Fibroblast of lung (primary cell): ENCODE measurements at regions not wholly inside any gene's neighbourhood (a gene's known extent, or its start where the extent isn't known, plus 50 kb on each side); places are given as distances from the start of the nearest gene placed in this dataset.

Experiments
- EZH2 ChIP-seq: IDR thresholded peaks from 2 replicates; pipeline ENCODE4 v1.5.1; 2012; ENCODE audit warnings: low read length, control low read depth, mild to moderate bottlenecking; ENCODE audit errors: missing control alignments
- TF ChIP-seq, protein P1 (sequence below), 2 donors: IDR thresholded peaks in 1 of 2; conservative IDR thresholded peaks in 1 of 2; 1 replicate in 1 of 2; 2 replicates in 1 of 2; pipeline ENCODE4 v1.5.1; 2011 to 2012; ENCODE audit warnings: low read length in 2 of 2, control low read depth in 1 of 2, inconsistent platforms in 1 of 2, low read depth in 1 of 2, mild to moderate bottlenecking in 1 of 2

DNA sequence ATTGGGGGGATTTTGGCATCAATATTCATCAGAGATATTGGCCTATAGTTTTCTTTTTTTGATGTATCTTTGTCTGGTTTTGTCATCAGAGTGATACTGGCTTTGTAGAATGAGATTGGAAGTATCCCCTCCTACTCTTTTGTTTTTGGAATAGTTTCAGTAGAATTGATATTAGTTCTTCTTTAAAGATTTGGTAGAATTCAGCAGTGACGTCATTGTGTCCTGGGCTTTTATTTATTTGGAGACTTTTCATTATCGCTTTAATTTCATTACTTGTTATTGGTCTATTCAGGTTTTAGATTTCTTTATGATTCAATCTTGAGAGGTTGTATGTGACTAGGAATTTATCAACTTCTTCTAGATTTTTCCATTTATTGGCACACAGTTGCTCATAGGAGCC is 825.5 kb upstream of the NXPH2 start:
- TF ChIP-seq, protein P1, sequence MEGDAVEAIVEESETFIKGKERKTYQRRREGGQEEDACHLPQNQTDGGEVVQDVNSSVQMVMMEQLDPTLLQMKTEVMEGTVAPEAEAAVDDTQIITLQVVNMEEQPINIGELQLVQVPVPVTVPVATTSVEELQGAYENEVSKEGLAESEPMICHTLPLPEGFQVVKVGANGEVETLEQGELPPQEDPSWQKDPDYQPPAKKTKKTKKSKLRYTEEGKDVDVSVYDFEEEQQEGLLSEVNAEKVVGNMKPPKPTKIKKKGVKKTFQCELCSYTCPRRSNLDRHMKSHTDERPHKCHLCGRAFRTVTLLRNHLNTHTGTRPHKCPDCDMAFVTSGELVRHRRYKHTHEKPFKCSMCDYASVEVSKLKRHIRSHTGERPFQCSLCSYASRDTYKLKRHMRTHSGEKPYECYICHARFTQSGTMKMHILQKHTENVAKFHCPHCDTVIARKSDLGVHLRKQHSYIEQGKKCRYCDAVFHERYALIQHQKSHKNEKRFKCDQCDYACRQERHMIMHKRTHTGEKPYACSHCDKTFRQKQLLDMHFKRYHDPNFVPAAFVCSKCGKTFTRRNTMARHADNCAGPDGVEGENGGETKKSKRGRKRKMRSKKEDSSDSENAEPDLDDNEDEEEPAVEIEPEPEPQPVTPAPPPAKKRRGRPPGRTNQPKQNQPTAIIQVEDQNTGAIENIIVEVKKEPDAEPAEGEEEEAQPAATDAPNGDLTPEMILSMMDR (conservative IDR thresholded peaks at IDR 0.05 in 1 of 2, IDR thresholded peaks at IDR 0.05 in 1 of 2; ENCODE audit: low read depth in 1 of 2, low read length in 2 of 2), result no peak
- no peak for TF ChIP-seq EZH2
